Stomach (tissue), 4 donors: ENCODE measurements at regions not wholly inside any gene's neighbourhood (a gene's known extent, or its start where the extent isn't known, plus 50 kb on each side); places are given as distances from the start of the nearest gene placed in this dataset.

Experiments used
- EP300 ChIP-seq: sonication (generic); formaldehyde crosslinking; IDR thresholded peaks from one replicate; pipeline ENCODE4 v1.6.1; 2017; ENCODE audit warnings: antibody characterized with exemption
- POLR2A ChIP-seq, 4 donors: fragments of 450-650 bp; IDR thresholded peaks; one replicate each; pipeline ENCODE4 v1.6.1; 2016; ENCODE audit warnings: antibody characterized with exemption in 4 of 4, control low read depth in 2 of 4, mild to moderate bottlenecking in 1 of 4, moderate library complexity in 1 of 4
- POLR2AphosphoS5 ChIP-seq, 3 donors: sonication (generic); formaldehyde crosslinking; IDR thresholded peaks; one replicate each; pipeline ENCODE4 v1.6.1; 2016; ENCODE audit warnings: antibody characterized with exemption in 3 of 3
- TF ChIP-seq, protein P1 (sequence below), 7 experiments: fragments of 450-650 bp in 4 of 7; fragments of 200-600 bp in 3 of 7; sonication (generic) in 3 of 7; IDR thresholded peaks; one replicate each; pipeline ENCODE4 v1.5.1; 2016 to 2019; ENCODE audit warnings: antibody characterized with exemption in 7 of 7, control low read depth in 2 of 7, mild to moderate bottlenecking in 1 of 7

DNA sequence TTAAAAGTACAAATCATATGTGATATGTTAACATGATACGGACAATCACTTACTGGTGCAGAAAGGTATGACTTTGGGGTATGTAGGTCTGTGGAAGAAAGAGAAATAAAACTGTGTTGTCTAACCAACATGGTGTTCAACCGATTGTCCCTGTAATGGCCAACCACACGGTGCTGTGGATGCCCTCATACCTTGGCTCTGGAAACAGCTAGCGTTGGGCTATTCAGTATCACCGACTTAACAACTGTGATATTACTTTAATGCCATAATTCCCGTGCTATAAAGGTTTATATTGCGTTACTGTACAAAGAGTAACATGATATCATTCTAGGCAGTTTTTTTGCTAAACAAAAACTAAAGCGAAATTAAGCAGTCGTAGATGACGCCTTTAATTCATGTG lies 448.3 kb downstream of the EFNB2 start:
- TF ChIP-seq, protein P1, sequence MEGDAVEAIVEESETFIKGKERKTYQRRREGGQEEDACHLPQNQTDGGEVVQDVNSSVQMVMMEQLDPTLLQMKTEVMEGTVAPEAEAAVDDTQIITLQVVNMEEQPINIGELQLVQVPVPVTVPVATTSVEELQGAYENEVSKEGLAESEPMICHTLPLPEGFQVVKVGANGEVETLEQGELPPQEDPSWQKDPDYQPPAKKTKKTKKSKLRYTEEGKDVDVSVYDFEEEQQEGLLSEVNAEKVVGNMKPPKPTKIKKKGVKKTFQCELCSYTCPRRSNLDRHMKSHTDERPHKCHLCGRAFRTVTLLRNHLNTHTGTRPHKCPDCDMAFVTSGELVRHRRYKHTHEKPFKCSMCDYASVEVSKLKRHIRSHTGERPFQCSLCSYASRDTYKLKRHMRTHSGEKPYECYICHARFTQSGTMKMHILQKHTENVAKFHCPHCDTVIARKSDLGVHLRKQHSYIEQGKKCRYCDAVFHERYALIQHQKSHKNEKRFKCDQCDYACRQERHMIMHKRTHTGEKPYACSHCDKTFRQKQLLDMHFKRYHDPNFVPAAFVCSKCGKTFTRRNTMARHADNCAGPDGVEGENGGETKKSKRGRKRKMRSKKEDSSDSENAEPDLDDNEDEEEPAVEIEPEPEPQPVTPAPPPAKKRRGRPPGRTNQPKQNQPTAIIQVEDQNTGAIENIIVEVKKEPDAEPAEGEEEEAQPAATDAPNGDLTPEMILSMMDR (IDR thresholded peaks at IDR 0.05), result no peak
- no peak for TF ChIP-seq EP300
- no peak for TF ChIP-seq POLR2A (IDR thresholded peaks at IDR 0.05)
- TF ChIP-seq POLR2AphosphoS5 (IDR thresholded peaks at IDR 0.05), result no peak
